Parathyroid adenoma (tissue), 2 donors: ENCODE measurements at regions not wholly inside any gene's neighbourhood (a gene's known extent, or its start where the extent isn't known, plus 50 kb on each side); places are given as distances from the start of the nearest gene placed in this dataset.

Experiments used
- H2AFZ ChIP-seq: fragments of 300-600 bp; sonication (generic); one replicate; pipeline ENCODE4 v1.7.0; 2017; ENCODE audit warnings: antibody characterized with exemption, mild to moderate bottlenecking
- H3K27ac ChIP-seq: fragments of 300-600 bp; sonication (generic); one replicate; pipeline ENCODE4 v1.7.0; 2017
- H3K27me3 ChIP-seq: fragments of 300-600 bp; sonication (generic); one replicate; pipeline ENCODE4 v1.7.0; 2017; ENCODE audit warnings: low read length; ENCODE audit not compliant: control insufficient read depth, insufficient read depth
- H3K36me3 ChIP-seq: fragments of 300-600 bp; sonication (generic); one replicate; pipeline ENCODE4 v1.7.0; 2017; ENCODE audit warnings: low read length; ENCODE audit not compliant: control insufficient read depth, insufficient read depth
- H3K4me1 ChIP-seq: fragments of 300-600 bp; sonication (generic); one replicate; pipeline ENCODE4 v1.7.0; 2017; ENCODE audit warnings: control low read depth
- H3K4me2 ChIP-seq: fragments of 300-600 bp; sonication (generic); one replicate; pipeline ENCODE4 v1.7.0; 2017; ENCODE audit warnings: low read length
- H3K4me3 ChIP-seq: fragments of 300-600 bp; sonication (generic); one replicate; pipeline ENCODE4 v1.7.0; 2017; ENCODE audit warnings: low read depth, low read length
- H3K79me2 ChIP-seq: fragments of 300-600 bp; sonication (generic); one replicate; pipeline ENCODE4 v1.7.0; 2017; ENCODE audit warnings: control low read depth
- H3K9ac ChIP-seq: fragments of 300-600 bp; sonication (generic); one replicate; pipeline ENCODE4 v1.7.0; 2017; ENCODE audit warnings: mild to moderate bottlenecking
- H3K9me3 ChIP-seq: fragments of 300-600 bp; sonication (generic); one replicate; pipeline ENCODE4 v1.7.0; 2017; ENCODE audit warnings: low read length; ENCODE audit not compliant: control insufficient read depth
- TF ChIP-seq, protein P1 (sequence below): fragments of 300-600 bp; sonication (generic); IDR thresholded peaks from one replicate; pipeline ENCODE4 v1.7.0; 2017; ENCODE audit warnings: antibody characterized with exemption, mild to moderate bottlenecking
- donor health status: primary hyperparathyroidism.

DNA sequence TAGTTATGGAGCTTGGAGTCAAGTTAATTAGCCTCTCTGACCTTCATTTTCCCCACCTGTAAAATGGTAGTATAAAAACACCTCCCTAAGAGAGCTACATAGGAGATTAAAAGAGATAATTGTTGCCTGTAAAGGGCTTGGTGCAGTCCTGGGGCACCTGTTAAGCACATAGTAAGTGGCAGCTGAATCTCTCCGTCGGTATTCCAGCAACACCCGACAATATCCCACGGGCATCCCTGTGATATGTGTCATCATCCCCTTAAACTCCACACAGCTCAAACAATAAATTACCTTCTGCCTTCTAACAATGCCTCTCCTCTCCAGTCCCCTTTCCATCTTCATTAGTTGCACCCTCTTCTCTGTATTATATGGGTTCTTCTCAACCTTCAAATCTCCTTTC is 121.5 kb downstream of the C11orf91 start:
- H3K36me3 ChIP-seq, result no peaks in the 10 kb centered on the region
- H3K4me1 ChIP-seq, result no peaks in the 10 kb centered on the region
- TF ChIP-seq, protein P1, sequence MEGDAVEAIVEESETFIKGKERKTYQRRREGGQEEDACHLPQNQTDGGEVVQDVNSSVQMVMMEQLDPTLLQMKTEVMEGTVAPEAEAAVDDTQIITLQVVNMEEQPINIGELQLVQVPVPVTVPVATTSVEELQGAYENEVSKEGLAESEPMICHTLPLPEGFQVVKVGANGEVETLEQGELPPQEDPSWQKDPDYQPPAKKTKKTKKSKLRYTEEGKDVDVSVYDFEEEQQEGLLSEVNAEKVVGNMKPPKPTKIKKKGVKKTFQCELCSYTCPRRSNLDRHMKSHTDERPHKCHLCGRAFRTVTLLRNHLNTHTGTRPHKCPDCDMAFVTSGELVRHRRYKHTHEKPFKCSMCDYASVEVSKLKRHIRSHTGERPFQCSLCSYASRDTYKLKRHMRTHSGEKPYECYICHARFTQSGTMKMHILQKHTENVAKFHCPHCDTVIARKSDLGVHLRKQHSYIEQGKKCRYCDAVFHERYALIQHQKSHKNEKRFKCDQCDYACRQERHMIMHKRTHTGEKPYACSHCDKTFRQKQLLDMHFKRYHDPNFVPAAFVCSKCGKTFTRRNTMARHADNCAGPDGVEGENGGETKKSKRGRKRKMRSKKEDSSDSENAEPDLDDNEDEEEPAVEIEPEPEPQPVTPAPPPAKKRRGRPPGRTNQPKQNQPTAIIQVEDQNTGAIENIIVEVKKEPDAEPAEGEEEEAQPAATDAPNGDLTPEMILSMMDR, result no peak
- H3K9ac ChIP-seq, result no peak overlapping the region
- no peak overlapping the region for H2AFZ ChIP-seq
- H3K9me3 ChIP-seq, result no peaks in the 10 kb centered on the region
- H3K27ac ChIP-seq, result no peak overlapping the region
- no peak overlapping the region for H3K4me2 ChIP-seq
- H3K27me3 ChIP-seq, result no peaks in the 10 kb centered on the region
- H3K79me2 ChIP-seq, result peaks cover 4% of the 10 kb centered on the region
- H3K4me3 ChIP-seq, result no peak overlapping the region

DNA sequence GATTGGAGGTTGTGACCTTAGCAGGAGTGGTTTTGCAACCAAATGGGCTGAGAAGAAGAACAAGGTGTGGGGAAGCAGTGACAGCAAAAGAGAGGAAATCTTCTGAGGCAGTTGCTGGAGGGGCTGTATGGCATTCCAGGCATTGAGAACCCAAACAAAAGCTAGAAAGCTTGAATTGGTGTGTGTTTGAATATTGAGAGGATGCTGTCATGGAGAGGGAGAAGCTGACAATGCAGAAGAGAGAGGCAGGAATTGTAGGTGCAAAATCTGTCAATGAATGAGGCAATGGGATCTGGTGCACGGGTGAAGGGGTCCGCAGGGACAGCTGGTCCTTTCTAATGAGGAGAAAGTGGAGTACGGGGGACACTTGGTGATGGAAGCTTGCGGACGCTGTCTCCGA is 123.4 kb downstream of the C11orf91 start:
- Histone ChIP-seq H3K27ac (no peak overlapping the region), H3K4me3 (no peak overlapping the region), H3K4me1 (no peaks in the 10 kb centered on the region), H3K9me3 (no peaks in the 10 kb centered on the region), H3K4me2 (no peak overlapping the region), H2AFZ (no peak overlapping the region), H3K79me2 (peaks cover 4% of the 10 kb centered on the region), H3K9ac (no peak overlapping the region), H3K36me3 (no peaks in the 10 kb centered on the region), H3K27me3 (no peaks in the 10 kb centered on the region)
- TF ChIP-seq, protein P1, result no peak

DNA sequence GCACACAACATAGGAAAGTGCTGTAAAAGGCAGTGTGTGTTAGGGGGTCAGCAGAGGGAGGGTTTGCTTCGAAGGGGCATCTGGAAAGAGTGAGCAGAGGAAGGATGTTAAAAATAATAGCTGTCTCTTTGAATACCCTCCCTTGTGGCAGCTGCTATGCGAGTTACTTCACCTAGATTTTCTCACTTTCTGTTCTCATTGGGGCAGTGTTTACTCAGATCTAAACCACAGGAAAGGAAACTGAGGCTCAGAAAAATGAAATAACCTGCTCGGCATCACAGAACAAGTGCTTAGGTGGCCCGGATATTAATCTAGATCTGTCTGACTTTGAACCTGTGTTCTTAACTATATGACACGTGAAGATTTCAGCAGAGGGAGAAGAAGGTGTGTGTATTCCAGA is 125.3 kb downstream of the C11orf91 start:
- Histone ChIP-seq H2AFZ (no peak overlapping the region), H3K9ac (no peak overlapping the region), H3K9me3 (no peaks in the 10 kb centered on the region), H3K4me2 (no peak overlapping the region), H3K27ac (no peak overlapping the region), H3K4me1 (no peaks in the 10 kb centered on the region), H3K79me2 (peaks cover 4% of the 10 kb centered on the region), H3K27me3 (no peaks in the 10 kb centered on the region), H3K36me3 (no peaks in the 10 kb centered on the region), H3K4me3 (no peak overlapping the region)
- TF ChIP-seq, protein P1, result no peak

DNA sequence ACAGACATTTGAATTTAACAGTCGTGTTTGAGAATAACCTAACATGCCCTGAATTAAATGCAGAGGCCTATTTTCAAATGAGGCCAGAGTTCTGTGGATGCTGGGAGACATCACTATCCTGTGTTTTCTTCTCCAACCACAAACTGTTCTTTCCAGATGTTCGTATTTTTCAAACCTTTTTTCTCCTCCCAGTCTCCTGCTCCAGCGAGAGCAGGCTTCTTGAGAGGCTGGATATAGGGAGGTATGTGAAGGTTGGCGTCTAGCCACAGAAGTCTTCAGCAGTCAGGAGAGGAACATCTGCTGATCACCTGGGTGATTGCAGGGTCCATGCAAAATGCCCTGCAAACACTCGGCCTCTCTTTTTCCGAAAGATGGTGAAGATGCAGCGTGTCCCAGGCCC is 126.3 kb downstream of the C11orf91 start:
- TF ChIP-seq, protein P1, result no peak
- no peaks in the 10 kb centered on the region for H3K9me3 ChIP-seq

DNA sequence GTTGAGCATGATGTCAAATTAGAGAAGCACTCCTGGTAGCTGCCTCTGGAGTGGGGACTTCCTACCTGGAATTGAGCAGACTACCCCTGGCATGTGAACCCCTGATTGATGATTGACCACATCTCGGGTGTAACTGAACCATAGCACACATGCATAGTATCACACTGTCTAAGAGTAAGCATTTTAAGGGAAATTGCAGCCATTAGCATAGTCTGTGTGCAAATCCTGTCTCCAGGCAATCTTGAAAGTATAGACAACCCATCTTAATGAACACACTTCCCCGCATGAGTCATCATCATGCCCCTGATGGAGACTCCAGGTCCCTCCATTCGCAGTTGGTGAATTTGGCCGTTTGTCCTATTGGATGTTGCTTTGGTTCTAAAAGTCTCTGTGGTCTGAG is 131.3 kb downstream of the C11orf91 start:
- Histone ChIP-seq H3K4me1 (no peaks in the 10 kb centered on the region), H3K9me3 (no peaks in the 10 kb centered on the region), H3K4me3 (no peak overlapping the region), H3K27ac (no peak overlapping the region), H3K9ac (no peak overlapping the region), H3K36me3 (no peaks in the 10 kb centered on the region), H3K27me3 (no peaks in the 10 kb centered on the region), H3K79me2 (no peaks in the 10 kb centered on the region), H3K4me2 (no peak overlapping the region), H2AFZ (no peak overlapping the region)
- TF ChIP-seq, protein P1, result no peak

More for the DNA sequence above, 126.3 kb downstream of the C11orf91 start:
- Histone ChIP-seq H3K27me3 (no peaks in the 10 kb centered on the region), H3K27ac (no peak overlapping the region), H3K79me2 (peaks cover 4% of the 10 kb centered on the region), H2AFZ (no peak overlapping the region), H3K4me1 (no peaks in the 10 kb centered on the region), H3K4me2 (no peak overlapping the region), H3K9ac (no peak overlapping the region), H3K36me3 (no peaks in the 10 kb centered on the region), H3K4me3 (no peak overlapping the region)
